ELR (cell line): ENCODE measurements at regions not wholly inside any gene's neighbourhood (a gene's known extent, or its start where the extent isn't known, plus 50 kb on each side); places are given as distances from the start of the nearest gene placed in this dataset.

Source experiments
- DNase-seq: peaks from one replicate; pipeline ENCODE4 v3.0.0-alpha.2; 2015; ENCODE audit warnings: low read depth

- no peak for DNase-seq
Measured at GRCh38 chr18:41540237-41540871, 414.7 kb upstream of the PIK3C3 start.

GRCh38 chr18:41538751-41539150, 416.3 kb upstream of the PIK3C3 start:
- peak; percentile 5 for DNase-seq

- no peak for DNase-seq
Measured at GRCh38 chr18:41537666-41538065, 417.4 kb upstream of the PIK3C3 start.

- DNase-seq, result peak; percentile 68
Measured at GRCh38 chr18:41532344-41533086, 422.5 kb upstream of the PIK3C3 start.

- DNase-seq, result no peak
Measured at GRCh38 chr18:41530970-41531369, 424.1 kb upstream of the PIK3C3 start.

GRCh38 chr18:41529093-41529492, 425.9 kb upstream of the PIK3C3 start:
- DNase-seq, result no peak

- DNase-seq, result no peak
Measured at GRCh38 chr18:41526054-41526453, 429.0 kb upstream of the PIK3C3 start.

- DNase-seq, result no peak
Measured at GRCh38 chr18:41524674-41525470, 430.2 kb upstream of the PIK3C3 start.

GRCh38 chr18:41517142-41517541, 437.9 kb upstream of the PIK3C3 start:
- no peak for DNase-seq

- no peak for DNase-seq
Measured at GRCh38 chr18:41513438-41513837, 441.6 kb upstream of the PIK3C3 start.

- peak; percentile 75 for DNase-seq
Measured at GRCh38 chr18:41504316-41504715, 450.7 kb upstream of the PIK3C3 start.

- no peak for DNase-seq
Measured at GRCh38 chr18:41501848-41502247, 453.2 kb upstream of the PIK3C3 start.

- no peak for DNase-seq
Measured at GRCh38 chr18:41499345-41499744, 455.7 kb upstream of the PIK3C3 start.

- DNase-seq, result no peak
Measured at GRCh38 chr18:41490861-41491260, 464.2 kb upstream of the PIK3C3 start.

GRCh38 chr18:41486575-41486974, 468.5 kb upstream of the PIK3C3 start:
- no peak for DNase-seq

- DNase-seq, result no peak
Measured at GRCh38 chr18:41484069-41484468, 471.0 kb upstream of the PIK3C3 start.

- DNase-seq, result no peak
Measured at GRCh38 chr18:41482501-41482900, 472.5 kb upstream of the PIK3C3 start.

GRCh38 chr18:41466436-41467160, 488.4 kb upstream of the PIK3C3 start:
- peak; percentile 82 for DNase-seq

GRCh38 chr18:41465386-41465785, 489.6 kb upstream of the PIK3C3 start:
- DNase-seq, result no peak

GRCh38 chr18:41464278-41464677, 490.8 kb upstream of the PIK3C3 start:
- DNase-seq, result no peak

GRCh38 chr18:41462946-41463345, 492.1 kb upstream of the PIK3C3 start:
- peak; percentile 58 for DNase-seq

- DNase-seq, result no peak
Measured at GRCh38 chr18:41461114-41461513, 493.9 kb upstream of the PIK3C3 start.
